ENCODE measurements at regions not wholly inside any gene's neighbourhood (a gene's known extent, or its start where the extent isn't known, plus 50 kb on each side); places are given as distances from the start of the nearest gene placed in this dataset.

DNA sequence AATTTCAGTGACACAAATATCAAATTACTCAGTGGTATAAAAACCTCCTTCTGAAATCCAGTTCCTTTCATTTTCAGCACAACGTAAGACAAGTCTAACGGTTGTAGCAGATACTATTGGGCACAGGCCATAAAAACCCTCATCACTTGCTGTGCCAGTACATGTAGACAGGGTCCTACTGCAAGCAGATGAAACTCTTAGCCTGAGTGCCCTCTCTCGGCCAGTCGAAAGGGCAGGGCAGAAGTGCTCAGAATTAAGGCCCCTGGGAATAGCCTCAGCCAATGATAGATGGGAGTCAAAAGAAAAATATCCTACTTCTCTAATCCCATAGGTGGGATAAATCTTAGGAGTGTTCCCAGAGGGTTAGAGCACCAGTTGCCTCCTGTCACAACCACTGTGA is 168.5 kb upstream of the FER start:
- TF ChIP-seq, protein P1, sequence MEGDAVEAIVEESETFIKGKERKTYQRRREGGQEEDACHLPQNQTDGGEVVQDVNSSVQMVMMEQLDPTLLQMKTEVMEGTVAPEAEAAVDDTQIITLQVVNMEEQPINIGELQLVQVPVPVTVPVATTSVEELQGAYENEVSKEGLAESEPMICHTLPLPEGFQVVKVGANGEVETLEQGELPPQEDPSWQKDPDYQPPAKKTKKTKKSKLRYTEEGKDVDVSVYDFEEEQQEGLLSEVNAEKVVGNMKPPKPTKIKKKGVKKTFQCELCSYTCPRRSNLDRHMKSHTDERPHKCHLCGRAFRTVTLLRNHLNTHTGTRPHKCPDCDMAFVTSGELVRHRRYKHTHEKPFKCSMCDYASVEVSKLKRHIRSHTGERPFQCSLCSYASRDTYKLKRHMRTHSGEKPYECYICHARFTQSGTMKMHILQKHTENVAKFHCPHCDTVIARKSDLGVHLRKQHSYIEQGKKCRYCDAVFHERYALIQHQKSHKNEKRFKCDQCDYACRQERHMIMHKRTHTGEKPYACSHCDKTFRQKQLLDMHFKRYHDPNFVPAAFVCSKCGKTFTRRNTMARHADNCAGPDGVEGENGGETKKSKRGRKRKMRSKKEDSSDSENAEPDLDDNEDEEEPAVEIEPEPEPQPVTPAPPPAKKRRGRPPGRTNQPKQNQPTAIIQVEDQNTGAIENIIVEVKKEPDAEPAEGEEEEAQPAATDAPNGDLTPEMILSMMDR (IDR thresholded peaks at IDR 0.05): no peak
- TF ChIP-seq POLR2A (IDR thresholded peaks at IDR 0.05): no peak
- TF ChIP-seq POLR2AphosphoS5 (IDR thresholded peaks at IDR 0.05): no peak
- 43% methylated on average over 4 of the region's 4 CpGs for WGBS
- Histone ChIP-seq H3K27ac (no peak overlapping the region), H3K4me3 (no peak overlapping the region), H3K9me3 (no peaks in the 10 kb centered on the region), H3K4me1 (replicated peaks) (no peaks in the 10 kb centered on the region), H3K36me3 (no peaks in the 10 kb centered on the region), H3K27me3 (replicated peaks; ENCODE audit: insufficient read depth) (no peaks in the 10 kb centered on the region)
- no peak for DNase-seq (ENCODE audit: low spot score)
- intact Hi-C loops (cut with DNase I): no loop called here

DNA sequence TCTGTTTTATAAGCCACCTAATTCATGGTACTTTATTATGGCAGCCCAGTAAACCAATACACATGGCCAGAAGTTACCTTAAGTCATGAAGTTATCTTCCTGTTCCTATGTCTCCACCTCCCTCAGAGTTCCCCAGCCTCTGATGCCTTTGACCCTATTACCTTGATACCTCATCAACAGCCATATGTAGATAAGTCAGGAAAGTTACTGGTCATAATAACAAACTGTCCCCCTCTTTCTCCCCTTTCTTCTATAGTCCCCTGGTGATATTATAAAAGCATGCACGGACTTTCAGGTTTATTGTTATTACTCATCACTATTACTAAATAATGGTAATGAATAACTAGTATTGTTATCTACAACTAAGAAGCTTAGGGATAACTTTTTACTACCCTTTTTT is 168.9 kb upstream of the FER start:
- Histone ChIP-seq H3K4me1 (replicated peaks) (no peaks in the 10 kb centered on the region), H3K27ac (no peak overlapping the region), H3K36me3 (no peaks in the 10 kb centered on the region), H3K4me3 (no peak overlapping the region), H3K9me3 (no peaks in the 10 kb centered on the region), H3K27me3 (replicated peaks; ENCODE audit: insufficient read depth) (no peaks in the 10 kb centered on the region)
- DNase-seq (ENCODE audit: low spot score): no peak
- WGBS: 65% methylated on average over 1 of the region's 1 CpG
- intact Hi-C loops (cut with DNase I): no loop called here
- TF ChIP-seq POLR2A (IDR thresholded peaks at IDR 0.05) (no peak), POLR2AphosphoS5 (IDR thresholded peaks at IDR 0.05) (no peak)
- TF ChIP-seq, protein P1 (IDR thresholded peaks at IDR 0.05): no peak

DNA sequence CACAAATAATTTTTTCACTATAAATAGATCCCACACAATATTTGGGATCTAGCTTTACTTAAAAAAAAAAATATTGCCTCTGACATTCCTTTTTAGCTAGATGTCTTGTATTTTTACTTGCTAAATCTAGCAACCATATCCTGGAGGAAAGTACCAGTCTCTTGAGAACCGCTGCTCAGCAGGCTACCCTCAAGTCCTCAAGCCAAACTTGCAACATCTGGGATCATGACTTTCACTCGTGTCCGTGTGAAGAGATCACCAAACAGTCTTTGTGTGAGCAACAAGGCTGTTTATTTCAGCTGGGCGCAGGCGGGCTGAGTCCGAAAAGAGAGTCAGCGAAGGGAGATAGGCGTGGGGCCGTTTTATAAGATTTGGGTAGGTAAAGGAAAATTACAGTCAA is 180.3 kb upstream of the FER start:
- Histone ChIP-seq H3K9me3 (no peaks in the 10 kb centered on the region), H3K4me1 (replicated peaks) (no peaks in the 10 kb centered on the region), H3K4me3 (no peak overlapping the region), H3K36me3 (no peaks in the 10 kb centered on the region), H3K27ac (no peak overlapping the region), H3K27me3 (replicated peaks; ENCODE audit: insufficient read depth) (no peaks in the 10 kb centered on the region)
- DNase-seq (ENCODE audit: low spot score): no peak
- TF ChIP-seq, protein P1 (IDR thresholded peaks at IDR 0.05): no peak
- TF ChIP-seq POLR2AphosphoS5 (IDR thresholded peaks at IDR 0.05): no peak
- TF ChIP-seq POLR2A (IDR thresholded peaks at IDR 0.05): no peak
- intact Hi-C loops (cut with DNase I): no loop called here
- 91% methylated on average over 9 of the region's 9 CpGs for WGBS

DNA sequence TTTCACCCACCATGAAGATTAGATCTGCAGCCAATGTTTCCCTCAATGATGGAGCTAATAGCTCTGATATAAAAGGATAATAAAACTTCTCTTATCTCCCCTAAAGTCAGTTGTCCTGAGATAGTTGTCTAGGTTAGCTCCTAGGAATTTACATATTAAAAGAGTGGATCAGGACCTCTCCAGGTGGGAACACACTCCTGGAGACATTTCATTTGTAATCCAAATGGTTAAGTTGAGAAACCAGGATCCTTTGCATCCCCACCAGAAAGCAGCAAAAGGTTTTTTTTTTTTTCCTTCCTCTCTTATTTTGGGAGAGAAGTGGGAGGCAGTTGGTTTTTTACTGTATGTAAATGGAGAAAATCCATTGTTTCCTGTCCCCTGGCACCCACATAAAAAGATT is 182.5 kb upstream of the FBXL17 start:
- intact Hi-C loops (cut with DNase I): no loop called here
- Histone ChIP-seq H3K4me1 (replicated peaks) (no peaks in the 10 kb centered on the region), H3K27ac (no peak overlapping the region), H3K4me3 (no peak overlapping the region), H3K27me3 (replicated peaks; ENCODE audit: insufficient read depth) (no peaks in the 10 kb centered on the region), H3K36me3 (no peaks in the 10 kb centered on the region), H3K9me3 (no peaks in the 10 kb centered on the region)
- TF ChIP-seq, protein P1 (IDR thresholded peaks at IDR 0.05): no peak
- no peak for TF ChIP-seq POLR2AphosphoS5 (IDR thresholded peaks at IDR 0.05)
- TF ChIP-seq POLR2A (IDR thresholded peaks at IDR 0.05): no peak
- no peak for DNase-seq (ENCODE audit: low spot score)

DNA sequence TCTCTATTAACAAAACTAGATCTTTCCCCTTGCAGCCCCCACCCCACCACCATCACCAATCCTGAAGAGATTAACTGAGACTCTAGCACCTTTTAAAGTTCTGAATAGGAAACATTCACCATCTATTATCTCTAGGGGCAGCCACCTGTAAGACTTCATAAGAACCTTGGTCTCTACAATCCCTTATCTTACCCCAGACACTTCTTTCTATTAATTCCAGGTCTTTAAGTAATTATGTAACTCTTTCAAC is 180.2 kb upstream of the FBXL17 start:
- H3K27ac ChIP-seq: no peak overlapping the region
- intact Hi-C loops (cut with DNase I): no loop called here
- no peak overlapping the region for H3K4me3 ChIP-seq
- DNase-seq (ENCODE audit: low spot score): no peak
- no peaks in the 10 kb centered on the region for H3K27me3 ChIP-seq (replicated peaks; ENCODE audit: insufficient read depth)
- H3K36me3 ChIP-seq: no peaks in the 10 kb centered on the region
- no peaks in the 10 kb centered on the region for H3K4me1 ChIP-seq (replicated peaks)
- H3K9me3 ChIP-seq: no peaks in the 10 kb centered on the region
- TF ChIP-seq POLR2AphosphoS5 (IDR thresholded peaks at IDR 0.05) (no peak), POLR2A (IDR thresholded peaks at IDR 0.05) (no peak)
- TF ChIP-seq, protein P1 (IDR thresholded peaks at IDR 0.05): no peak

All from prostate gland (tissue), 2 donors.